GM19438 (cell line): ENCODE measurements at regions not wholly inside any gene's neighbourhood (a gene's known extent, or its start where the extent isn't known, plus 50 kb on each side); places are given as distances from the start of the nearest gene placed in this dataset.
"Not testable (repeated sequence)": the region's sequence is repeated elsewhere in the genome, so short reads cannot be mapped to it uniquely, and the experiment has no call there.

Experiments
- ATAC-seq: cut with Tn5 transposase; IDR thresholded peaks from one replicate; pipeline ENCODE4 v1.9.1; 2021; ENCODE audit warnings: low read depth; ENCODE audit not compliant: unreplicated experiment

DNA sequence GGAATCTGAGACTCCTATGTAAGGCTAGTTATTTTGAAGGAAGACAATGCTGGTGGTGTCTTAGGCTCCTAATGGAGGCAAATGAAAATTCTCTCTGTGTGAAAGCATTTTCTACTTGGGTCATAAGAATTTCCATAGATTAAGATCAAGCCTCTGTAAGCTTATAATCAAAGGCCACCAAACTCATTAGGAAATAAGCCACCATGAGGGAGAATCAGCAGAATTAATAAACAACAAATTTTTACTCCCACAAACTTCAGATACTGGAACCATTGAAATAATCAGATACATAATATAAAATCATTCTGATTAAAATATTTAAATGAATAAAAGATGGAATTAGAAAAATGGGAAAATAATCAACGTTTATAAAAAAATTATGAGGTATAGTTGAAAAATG is 178.7 kb downstream of the NPIPA8 start:
- not testable (repeated sequence) for ATAC-seq

- ATAC-seq = not testable (repeated sequence)
Observed at GRCh38 chr16:18152832-18153231, 183.7 kb downstream of the NPIPA8 start.

- ATAC-seq = not testable (repeated sequence)
Observed at GRCh38 chr16:18148132-18148531, 188.4 kb downstream of the NPIPA8 start.

- not testable (repeated sequence) for ATAC-seq
Observed at GRCh38 chr16:18146601-18147142, 189.9 kb downstream of the NPIPA8 start.

- not testable (repeated sequence) for ATAC-seq
Observed at GRCh38 chr16:18142066-18142465, 194.5 kb downstream of the NPIPA8 start.

DNA sequence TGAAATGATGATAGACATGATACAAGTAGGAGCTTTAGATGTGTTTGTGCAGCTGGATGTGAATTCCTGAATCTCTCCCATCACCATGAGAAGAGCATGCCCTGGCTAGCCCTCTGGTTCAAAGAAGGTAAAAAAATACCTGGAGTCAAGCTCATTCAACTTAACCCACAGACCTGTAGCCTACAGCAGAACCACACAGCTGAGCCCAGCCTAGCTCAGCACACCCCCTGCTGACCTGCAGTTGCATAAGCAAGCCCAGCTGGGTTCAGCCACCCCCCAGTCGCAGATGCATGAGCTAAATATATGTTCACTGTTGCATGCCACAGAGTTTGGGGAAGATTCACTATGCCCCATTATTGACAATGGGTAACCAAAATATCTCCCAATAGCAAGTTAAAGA is 200.2 kb downstream of the NPIPA8 start:
- not testable (repeated sequence) for ATAC-seq

DNA sequence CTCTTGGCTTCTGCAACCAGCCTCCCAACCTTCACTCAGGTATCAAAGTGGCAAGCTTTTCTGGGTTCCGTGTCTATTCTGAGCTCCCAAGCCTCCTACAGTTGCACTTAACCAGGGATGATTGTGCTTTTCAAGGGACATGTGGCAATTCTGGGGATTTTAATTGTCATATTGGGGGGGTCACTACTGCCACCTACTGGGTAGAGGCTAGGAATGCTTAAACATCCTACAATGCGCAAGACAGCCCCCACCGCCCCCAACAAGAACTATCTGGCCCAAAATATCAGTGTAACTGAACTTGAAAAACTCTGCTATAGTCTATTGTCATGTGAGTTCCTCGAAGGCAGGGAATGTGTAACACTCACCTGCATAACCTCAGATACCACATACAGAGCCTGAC is 201.5 kb downstream of the NPIPA8 start:
- not testable (repeated sequence) for ATAC-seq

DNA sequence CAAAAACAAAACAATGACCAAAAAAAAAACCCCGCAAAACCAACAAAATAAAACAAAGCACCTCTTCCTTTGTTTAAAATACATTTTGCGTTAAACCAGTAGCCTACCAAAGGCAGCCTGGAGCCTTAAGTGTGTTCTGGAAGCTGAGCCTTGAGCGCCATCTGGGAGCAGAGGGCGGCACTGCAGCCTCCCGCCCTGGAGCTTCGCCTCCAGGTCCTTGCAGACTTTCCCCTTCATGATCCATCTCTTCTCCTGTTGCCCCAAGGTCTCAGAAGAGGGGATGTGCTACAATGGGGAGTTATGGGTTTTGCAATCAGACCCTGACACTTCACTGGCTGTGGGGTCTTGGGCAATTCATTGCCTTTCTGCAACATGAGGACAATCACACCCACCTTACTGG is 204.9 kb downstream of the NPIPA8 start:
- ATAC-seq = not testable (repeated sequence)

DNA sequence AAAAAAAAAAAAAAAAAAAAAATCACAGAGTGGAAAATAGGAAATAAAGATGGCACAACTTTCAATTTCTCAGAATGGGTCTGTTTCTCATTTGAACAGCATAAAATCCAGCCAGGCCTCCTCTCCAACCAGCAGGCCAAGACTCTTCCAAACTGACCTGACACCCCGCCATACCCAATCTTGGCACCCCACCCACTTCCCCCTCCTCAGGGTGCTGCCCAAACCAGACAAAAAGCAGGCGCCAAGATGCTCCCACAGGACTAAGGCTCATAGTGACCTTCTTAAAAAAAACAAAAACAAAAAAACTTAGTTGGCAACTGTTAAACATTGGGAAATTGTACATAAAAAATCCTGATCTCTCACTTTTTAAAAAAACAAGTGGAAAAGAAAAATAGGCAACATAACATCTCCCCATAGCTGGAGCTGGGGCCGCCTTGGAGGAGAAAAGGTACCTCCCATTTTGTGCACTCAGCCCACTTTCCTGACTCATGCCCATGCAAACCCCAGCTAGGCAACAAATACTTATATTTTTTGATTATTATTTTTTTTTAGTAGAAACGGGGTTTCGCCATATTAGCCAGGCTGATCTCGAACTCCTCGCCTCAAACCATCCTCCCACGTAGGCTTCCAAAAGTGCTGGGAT is 205.9 kb downstream of the NPIPA8 start:
- not testable (repeated sequence) for ATAC-seq

- not testable (repeated sequence) for ATAC-seq
Observed at GRCh38 chr16:18127033-18127432, 209.5 kb downstream of the NPIPA8 start.

DNA sequence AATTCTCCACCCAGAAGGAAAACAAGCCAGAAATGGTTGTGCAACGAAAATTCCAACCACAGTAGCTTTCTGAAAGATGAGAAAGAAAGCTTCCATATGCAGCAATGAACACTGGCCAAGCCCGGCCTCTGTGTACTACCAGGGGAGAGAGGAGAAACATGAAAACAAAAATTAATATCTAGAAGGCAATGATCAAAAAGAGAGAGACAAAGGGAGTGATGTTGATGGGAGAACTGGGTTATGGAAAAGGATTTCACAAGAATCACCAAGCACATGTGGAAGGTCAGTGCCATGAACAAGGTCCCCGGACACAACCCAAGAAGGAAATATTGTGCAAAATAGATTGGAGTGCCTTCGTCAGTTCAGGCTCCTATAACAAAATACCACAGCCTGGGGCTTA is 217.4 kb downstream of the NPIPA8 start:
- ATAC-seq = not testable (repeated sequence)

DNA sequence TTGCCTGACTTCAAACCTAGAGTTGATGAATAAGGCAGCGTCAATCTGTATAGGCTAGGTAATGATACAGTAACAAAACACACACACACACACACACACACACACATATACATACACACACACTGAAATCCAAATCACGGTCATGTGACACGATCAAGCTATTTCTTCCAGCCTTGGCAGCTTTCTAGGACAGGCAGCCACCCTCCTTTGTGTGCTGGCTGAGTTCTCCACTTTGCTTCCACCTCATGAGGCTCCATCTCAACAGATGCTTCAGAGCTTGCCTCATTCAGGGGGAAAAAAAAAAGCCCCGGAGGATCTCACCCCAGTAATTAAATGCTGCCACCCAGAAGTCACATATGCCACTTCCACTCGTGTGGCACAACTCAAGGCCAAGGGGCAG is 217.9 kb downstream of the NPIPA8 start:
- not testable (repeated sequence) for ATAC-seq

- not testable (repeated sequence) for ATAC-seq
Observed at GRCh38 chr16:18118071-18118470, 218.5 kb downstream of the NPIPA8 start.

DNA sequence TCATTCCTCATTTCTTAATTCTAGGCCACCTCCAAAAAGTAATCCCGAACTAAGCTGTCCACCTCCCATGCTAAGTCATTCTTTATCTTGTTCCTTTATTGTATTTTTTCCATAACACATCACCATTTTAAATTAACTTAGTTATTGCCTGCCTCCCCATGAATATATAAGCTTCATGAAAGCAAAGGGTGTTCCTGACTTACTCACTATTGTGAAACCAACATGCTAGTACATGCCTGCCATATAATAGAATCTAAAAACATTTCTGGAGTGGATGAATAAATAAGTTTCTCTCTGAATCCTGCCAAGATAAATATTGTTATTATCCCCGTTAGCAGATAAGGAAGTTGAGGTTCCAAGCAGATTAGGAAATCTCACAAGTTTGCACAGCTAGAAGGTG is 232.1 kb downstream of the NPIPA8 start:
- ATAC-seq = not testable (repeated sequence)

GRCh38 chr16:18101077-18101476 is 235.5 kb downstream of the NPIPA8 start:
- not testable (repeated sequence) for ATAC-seq

DNA sequence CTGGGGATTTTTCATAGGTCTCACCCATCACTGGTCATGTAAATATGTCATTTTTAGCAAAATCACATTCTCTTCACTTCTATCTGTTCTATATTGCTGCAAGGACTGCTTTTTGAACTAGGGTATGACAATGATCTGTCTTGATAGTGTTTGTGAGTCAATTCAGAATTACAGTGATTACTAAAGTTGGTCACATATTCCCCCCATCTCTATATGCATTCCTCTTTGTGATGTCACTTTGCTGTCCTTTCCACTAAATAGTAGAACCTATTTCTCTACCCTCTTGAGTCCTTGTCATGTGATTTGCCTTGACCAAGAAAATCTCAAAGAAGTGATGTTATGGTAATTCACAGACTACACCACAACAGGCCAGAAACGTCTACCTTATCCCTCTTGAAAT is 243.9 kb downstream of the NPIPA8 start:
- not testable (repeated sequence) for ATAC-seq

GRCh38 chr16:18080658-18081363 is 255.7 kb downstream of the NPIPA8 start:
- ATAC-seq = not testable (repeated sequence)

DNA sequence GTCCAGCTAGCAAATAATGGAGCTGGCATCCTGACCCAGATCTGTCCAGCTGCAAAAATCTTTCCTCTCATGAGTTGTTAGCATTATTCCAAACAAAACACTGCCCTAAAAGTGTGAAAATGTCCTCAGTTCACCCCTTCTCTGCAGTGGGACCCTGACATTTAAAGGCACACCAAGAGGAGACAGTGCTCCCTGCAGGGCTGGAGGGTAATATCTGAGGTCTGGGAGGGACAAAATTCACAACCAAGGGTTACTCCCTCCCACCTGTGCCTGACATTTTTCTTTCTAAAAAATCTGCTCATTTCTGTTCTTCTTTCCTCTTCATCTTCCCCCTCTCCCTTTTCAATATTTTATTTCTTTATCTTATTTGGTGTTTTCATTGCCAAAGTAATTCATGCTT is 258.6 kb downstream of the NPIPA8 start:
- ATAC-seq = not testable (repeated sequence)

DNA sequence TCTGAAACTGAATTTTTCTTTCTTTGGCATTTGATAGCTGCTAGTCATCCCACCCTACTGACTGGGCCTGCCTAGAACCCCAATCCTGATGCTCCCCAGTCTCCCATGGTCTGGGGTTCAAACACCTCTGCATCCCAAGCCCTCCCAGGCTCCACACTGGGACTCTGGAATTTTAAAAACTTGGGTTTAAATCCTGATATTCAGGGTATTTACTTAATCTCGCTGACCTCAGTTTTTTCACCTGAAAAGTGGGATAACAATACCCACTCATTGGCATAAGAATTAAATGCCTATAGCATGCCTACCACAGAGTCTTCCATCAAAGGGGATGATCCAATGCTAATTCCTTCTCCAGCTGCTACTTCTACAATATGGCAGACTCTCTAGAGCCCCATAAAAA is 264.4 kb downstream of the NPIPA8 start:
- no peak for ATAC-seq

DNA sequence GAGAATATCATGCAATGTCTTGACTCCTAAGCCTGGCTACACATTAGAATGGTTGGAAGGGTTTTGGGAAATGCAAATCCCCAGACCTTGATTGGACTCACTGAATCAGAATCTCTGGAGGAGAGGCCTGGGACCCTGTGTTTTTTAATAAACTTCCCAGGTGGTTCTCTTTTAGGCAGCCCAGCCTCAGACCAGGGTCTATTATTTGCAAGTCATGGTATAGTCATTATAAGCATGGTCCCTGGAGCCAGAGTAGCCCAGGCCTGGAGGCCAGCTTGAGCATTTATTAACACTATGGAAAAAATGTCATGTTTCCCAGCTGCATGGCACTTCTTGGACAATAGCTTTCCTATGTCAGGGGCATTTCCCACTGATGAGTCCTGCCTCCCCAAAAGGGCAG is 266.9 kb downstream of the NPIPA8 start:
- no peak for ATAC-seq

DNA sequence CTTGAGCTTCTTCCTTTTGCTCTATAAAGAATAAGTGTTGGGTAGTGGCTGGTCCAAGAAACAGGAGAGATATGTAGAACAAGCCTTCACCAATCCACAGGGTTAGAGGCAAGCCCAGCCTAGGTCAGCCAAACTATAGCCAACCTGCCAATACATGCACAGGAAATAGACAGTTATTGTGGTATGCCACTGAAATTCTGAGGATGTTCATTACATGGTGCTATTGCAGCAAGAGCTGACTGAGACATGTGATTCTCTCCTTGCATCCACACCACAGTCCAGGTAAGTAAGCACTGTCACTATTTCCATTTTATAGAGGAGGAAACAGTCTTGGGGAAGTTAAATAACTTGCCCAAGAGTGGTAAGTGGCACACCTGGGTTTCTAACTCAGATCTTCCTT is 268.1 kb downstream of the NPIPA8 start:
- ATAC-seq = no peak

DNA sequence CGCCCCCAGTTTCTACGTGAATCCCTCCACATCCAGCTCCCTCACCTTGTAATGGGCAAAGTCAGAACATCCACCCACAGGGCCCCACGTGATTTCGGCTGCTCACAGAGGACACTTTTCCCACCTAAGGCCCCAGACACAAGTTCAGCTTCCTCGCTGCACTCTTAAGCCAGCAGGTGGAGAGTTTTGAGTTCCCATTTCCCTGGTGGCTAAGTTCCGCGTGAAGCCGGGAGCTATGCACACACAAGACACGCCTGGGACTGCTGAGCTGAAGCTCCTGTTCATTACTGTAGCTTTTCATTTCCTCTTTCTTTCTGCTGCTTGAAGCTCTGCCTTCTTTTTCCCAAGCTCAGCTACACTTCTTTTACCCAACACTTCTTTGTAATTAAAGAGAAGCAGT is 273.8 kb downstream of the NPIPA8 start:
- ATAC-seq = no peak
